ENCODE measurements at regions not wholly inside any gene's neighbourhood (a gene's known extent, or its start where the extent isn't known, plus 50 kb on each side); places are given as distances from the start of the nearest gene placed in this dataset.
"Not testable (repeated sequence)": the region's sequence is repeated elsewhere in the genome, so short reads cannot be mapped to it uniquely, and the experiment has no call there.

- H3K27ac ChIP-seq = not testable (repeated sequence)
Observed at GRCh38 chr17:20681746-20682722, 102.5 kb downstream of the CDRT15L2 start.

- not testable (repeated sequence) for H3K27ac ChIP-seq
Observed at GRCh38 chr17:20683651-20684229, 104.2 kb downstream of the CDRT15L2 start.

- H3K27ac ChIP-seq = not testable (repeated sequence)
Observed at GRCh38 chr17:20684975-20685374, 105.5 kb downstream of the CDRT15L2 start.

GRCh38 chr17:20687584-20687983, 108.1 kb downstream of the CDRT15L2 start:
- not testable (repeated sequence) for H3K27ac ChIP-seq

- H3K27ac ChIP-seq = not testable (repeated sequence)
Observed at GRCh38 chr17:20689170-20689749, 109.7 kb downstream of the CDRT15L2 start.

GRCh38 chr17:20692706-20693105, 113.2 kb downstream of the CDRT15L2 start:
- not testable (repeated sequence) for H3K27ac ChIP-seq

- H3K27ac ChIP-seq = not testable (repeated sequence)
Observed at GRCh38 chr17:20695871-20696270, 116.3 kb downstream of the CDRT15L2 start.

- not testable (repeated sequence) for H3K27ac ChIP-seq
Observed at GRCh38 chr17:20698463-20699206, 119.1 kb downstream of the CDRT15L2 start.

- H3K27ac ChIP-seq = not testable (repeated sequence)
Observed at GRCh38 chr17:20700528-20700927, 121.0 kb downstream of the CDRT15L2 start.

- not testable (repeated sequence) for H3K27ac ChIP-seq
Observed at GRCh38 chr17:20701366-20701765, 121.8 kb downstream of the CDRT15L2 start.

- H3K27ac ChIP-seq = no peak overlapping the region
- no peak for TF ChIP-seq CTCF (conservative IDR thresholded peaks at IDR 0.05)
Observed at GRCh38 chr17:20702692-20703091, 123.2 kb downstream of the CDRT15L2 start.

GRCh38 chr17:20703781-20704180, 124.3 kb downstream of the CDRT15L2 start:
- no peak for TF ChIP-seq CTCF (conservative IDR thresholded peaks at IDR 0.05)
- H3K27ac ChIP-seq = no peak overlapping the region

- not testable (repeated sequence) for H3K27ac ChIP-seq
Observed at GRCh38 chr17:20705186-20705585, 125.7 kb downstream of the CDRT15L2 start.
